Left cardiac atrium (tissue), 4 donors: ENCODE measurements at regions not wholly inside any gene's neighbourhood (a gene's known extent, or its start where the extent isn't known, plus 50 kb on each side); places are given as distances from the start of the nearest gene placed in this dataset.
"Not testable (repeated sequence)": the region's sequence is repeated elsewhere in the genome, so short reads cannot be mapped to it uniquely, and the experiment has no call there.

ENCODE experiments used
- ATAC-seq, 2 donors: fragments of 200-7000 bp; cut with Tn5 transposase; one replicate each; pipeline ENCODE4 v1.9.1; 2020; ENCODE audit warnings: mild to moderate bottlenecking in 2 of 2, moderate library complexity in 2 of 2
- DNase-seq: peaks from one replicate; pipeline ENCODE4 v3.0.0-alpha.2; 2020
- intact Hi-C, 2 donors: fragments of 100-400 bp; cut with DNase I; formaldehyde crosslinking; loops; one replicate each; pipeline versions ENCODE4 v1.14.1 to v1.15.1; 2022 to 2023
- donor health status: DM: no; HTN: yes; CAD: no.
- donor health status: DM: no; HTN: yes; CAD: no; lungs with severe emphysema.
- donor health status: DM: yes; HTN: yes; CAD: no.
- donor health status: Dilated cardiomyopathy.

DNA sequence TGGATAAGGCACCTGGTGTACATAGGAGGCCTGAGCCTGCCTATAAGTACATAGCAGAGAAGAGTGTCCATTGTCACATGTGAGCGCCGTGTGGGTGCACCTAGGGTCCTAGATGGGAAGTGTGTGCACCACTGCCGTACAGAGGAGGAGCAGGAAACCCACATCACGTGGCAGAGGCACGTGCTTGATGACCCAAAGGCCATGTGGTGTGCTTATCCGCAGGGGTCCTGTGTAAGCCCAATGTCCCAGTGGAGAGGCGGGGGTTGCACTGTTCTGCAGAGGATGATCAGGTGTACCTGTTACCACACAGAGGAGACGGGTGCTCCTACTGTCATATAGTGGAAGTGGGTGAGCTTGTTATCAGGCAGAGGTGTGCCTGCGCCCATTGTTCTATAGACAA, 354.1 kb upstream of the IRX2 start:
- ATAC-seq (no peak), DNase-seq (no peak)
- intact Hi-C loops, result no loop called here

DNA sequence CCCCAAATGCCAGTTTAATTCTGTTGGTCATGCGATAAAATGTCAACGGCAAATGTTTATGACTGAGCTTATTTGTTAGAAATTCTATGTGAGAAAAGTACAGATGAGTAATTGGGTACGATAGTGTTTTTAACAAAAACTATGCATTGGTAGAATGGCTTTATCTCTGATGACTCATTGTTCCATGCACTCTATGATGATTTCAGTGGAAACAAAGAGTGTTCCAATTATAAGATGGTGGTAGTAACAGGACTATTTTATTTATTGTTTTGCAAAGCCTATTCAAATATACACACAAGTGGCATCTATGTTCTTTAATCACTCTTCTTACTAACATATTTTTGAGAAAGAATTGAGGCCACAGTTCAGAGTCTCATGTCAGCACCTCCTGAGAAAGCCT, 353.7 kb upstream of the IRX2 start:
- intact Hi-C loops, result no loop called here
- ATAC-seq, result no peak
- DNase-seq, result no peak

DNA sequence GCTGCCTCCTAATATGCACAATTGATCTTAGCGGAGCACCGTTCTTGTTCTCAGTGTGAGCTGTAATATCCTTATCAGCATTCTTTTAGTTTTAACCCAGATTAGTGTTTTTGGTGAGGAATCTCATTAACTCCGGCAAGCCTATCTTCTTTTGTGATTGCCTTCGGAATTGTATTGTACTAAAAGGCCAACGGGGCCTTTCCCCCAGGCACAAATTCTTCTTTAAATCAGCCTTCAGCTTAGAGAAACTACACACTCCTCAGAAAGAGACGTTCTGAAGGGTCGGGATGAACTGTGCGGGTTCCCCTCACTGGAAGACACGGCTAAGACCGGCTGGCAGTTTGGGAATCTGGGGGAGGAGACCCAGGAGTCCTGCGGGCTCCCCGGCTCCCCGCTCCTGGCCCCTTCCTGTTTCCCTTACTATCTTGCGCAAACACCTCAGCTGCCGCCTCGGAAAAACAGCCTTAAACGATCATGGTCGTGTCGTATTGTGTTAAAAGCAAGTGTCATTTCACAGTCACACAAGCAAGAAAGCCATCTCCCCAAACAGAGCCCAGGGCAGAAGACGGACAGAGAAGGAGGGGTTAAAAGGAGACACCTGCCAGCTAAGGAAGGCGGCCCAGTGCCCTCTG, 353.1 kb upstream of the IRX2 start:
- ATAC-seq (no peak), DNase-seq (no peak)
- intact Hi-C loops, result no loop called here

DNA sequence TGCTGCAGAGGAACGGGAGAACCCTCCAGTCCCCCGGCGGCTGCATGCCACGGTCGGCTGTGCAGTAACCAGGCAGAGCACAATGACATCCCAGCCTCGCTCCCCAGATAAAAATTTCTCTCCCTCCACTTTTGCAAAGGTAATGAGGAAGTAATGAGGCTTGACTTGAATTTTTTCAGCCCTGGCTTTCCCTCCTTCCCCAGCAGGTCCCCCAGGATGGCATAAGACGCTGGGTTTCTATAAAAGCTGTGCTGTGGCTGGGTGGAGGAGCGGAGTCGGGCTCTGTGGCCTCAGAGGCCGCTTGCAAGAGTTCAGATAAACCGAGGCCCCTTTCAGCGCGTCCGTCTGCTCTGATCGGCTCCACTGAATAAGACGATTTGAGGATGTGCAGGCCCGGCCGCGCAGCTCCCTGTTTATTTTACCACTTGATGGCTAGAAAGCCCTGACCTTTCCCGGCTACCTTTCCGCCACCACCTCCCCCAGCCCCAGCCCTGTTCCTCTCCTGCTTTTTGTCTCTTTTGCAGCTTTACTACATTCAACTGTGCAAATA, 351.9 kb upstream of the IRX2 start:
- DNase-seq, result no peak
- ATAC-seq, result no peak
- intact Hi-C loops, result no loop called here

DNA sequence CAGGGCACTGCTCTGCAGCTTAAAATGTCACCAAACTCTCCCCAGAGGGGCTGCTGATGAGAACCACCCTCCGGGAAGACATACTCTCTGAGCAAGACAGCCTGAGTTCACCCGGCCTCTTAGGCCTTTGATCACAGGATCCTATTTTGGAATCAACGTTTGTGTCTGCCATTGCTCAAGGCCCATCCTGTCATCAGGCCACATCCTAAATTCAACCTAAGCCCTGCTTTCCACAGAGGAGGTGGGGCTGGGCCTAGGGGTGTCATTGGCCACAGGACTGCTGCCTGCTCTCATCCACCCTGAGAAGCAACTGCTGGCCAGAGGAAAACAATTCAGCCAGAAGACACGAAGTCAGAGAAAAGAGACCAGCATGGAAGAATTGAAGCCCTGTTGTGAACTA, 351.1 kb upstream of the IRX2 start:
- intact Hi-C loops, result no loop called here
- no peak for ATAC-seq

DNA sequence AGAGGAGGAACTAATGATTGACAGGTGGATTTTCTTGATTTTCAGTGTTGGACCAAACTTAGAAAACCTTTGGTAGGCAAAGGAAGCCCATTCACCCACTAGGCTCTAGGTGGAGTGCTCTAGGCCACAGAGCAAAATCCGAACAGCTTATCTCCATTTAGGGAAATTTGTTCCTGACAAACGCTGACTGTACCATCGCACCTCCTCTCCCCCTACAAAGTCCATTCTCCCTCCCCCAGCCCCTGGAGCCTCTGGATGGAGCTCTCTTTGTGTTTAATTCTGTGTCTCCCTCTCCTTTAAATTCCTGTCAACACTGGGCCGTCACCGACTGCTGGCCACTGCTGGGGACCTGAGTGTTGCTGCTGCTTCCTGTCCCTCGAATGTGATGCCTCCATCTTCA, 350.1 kb upstream of the IRX2 start:
- intact Hi-C loops, result no loop called here
- DNase-seq (no peak), ATAC-seq (no peak)

More for the DNA sequence above, 351.1 kb upstream of the IRX2 start:
- no peak for DNase-seq

DNA sequence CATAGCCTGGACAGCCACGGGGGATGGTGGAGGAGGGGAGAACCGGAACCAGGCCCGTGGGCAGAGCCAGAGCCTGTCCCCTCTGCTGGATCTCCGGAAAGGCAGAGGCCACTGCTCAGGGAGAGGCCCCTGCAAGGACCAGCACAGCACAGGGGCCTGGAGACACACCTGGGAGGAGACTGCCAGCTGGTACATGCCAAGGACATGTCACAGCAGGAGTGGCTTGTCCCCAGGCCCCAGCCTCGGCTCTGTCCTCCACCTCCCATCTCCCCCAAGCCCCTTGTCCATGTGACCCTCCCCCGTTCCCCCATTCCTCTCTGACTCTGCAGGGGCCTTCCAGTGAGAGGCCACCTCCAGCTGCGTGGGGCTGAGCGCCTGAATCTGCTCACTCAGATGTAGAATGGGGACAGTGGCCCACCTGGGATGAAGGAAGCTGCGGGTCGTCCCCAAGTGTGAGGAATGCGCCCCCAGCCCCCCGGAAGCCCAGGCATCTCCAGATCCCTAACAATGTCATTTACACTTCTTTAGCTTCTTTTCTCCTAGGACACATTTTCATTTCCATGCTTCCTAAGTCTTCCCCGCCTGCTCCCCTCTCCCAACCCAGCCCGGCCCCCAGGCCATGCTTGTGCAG, 349.6 kb upstream of the IRX2 start:
- intact Hi-C loops, result no loop called here
- no peak for ATAC-seq

DNA sequence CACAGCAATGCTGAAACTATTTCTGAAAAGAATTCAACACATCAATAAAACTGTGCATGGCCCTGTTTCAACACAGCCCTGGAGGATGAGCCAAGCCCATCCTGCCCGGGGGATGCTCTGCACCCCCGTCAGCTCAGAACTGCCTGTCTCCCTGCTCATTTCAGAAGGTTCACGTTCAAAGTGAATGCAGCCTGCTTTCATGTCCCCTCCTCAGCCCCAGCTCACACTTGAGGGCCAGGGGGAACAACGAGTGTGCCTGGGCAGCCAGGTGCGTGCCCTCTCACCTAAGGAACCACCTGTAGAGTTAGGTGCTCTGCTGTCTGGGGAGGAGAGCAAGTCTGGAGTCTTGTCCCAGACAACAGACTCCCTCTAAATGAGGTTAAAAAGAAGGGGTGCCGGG, 348.5 kb upstream of the IRX2 start:
- intact Hi-C loops, result no loop called here
- no peak for DNase-seq
- no peak for ATAC-seq

More for the DNA sequence above, 349.6 kb upstream of the IRX2 start:
- no peak for DNase-seq

DNA sequence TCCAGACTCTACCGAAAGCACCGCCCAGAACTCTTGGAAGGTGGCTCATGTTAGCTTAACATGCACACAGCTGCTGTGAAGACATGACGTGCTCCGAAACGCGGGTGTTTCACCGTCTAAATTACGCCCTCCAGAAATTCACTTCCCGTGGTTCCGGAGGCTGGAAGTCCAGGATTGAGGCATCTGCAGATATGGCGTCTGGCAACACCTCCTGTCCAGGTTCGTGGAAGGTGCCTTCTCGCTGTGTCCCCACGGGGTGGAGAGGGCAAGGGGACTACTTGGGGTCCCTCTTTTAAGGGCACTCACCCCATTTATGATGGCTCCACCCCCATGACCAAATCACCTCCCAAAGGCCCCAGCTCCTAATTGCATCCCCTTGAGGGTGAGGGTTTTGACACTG, 348.0 kb upstream of the IRX2 start:
- ATAC-seq (no peak), DNase-seq (no peak)
- intact Hi-C loops, result no loop called here

DNA sequence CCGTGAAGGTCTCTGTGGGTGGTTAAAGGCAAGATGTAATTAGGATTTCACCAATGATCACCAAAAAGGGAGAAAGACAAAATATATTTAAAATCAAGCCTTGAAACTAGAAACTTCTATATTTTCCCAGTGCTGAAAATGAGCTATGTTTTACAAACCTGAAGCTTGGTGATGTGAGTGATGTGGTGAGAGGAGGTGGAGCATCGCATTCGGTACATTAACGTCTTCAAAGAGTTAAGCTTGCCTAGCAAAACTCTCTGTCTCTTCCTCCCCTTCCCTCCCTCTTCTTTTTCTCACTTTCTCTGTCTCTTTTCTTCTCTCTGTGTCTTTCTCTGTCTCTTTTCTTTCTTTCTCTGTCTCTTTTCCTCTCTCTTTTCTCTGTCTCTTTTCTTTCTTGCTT, 347.3 kb upstream of the IRX2 start:
- DNase-seq, result no peak
- no peak for ATAC-seq
- intact Hi-C loops, result no loop called here

DNA sequence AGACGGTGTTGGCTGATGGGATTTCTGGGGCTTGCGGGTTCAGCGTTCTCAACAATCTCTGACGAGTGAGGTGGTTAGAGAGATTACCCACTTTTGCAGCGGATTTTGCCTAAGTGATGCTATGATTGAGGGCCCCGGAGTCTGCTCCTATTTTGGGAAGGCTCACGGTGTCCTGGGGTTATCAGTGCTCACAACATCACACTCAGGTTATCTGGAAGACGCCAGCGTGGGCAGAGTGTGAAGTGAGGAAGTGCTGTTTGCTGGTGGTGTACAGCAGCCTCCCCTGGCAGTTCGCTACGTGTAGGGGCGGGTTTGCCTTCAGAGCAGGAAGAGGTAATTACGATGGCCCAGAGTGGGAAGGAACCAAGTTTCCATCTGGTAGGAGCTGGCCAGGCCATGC, 341.2 kb upstream of the IRX2 start:
- intact Hi-C loops, result no loop called here
- ATAC-seq (peak; percentile 30 to 81), DNase-seq (peak; percentile 38)

DNA sequence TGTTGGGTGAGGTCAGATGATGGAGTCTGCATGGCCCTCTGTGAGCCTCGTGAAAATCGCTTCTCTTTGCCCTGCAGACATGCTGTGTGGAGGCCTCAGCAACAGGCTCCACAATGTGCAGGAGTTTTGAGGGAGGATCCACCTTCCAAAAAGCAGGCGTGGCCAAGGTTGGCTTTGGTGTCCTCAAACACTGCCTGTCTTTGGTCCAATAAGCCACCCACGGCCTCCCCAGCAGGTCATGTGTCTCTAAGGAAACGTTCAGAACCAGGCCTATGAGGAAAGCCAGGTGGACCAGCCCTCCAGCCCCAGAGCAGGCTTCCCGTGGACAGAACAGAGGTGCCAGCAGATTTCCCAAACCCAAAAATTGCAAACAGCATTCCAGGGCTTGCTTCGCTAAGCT, 340.7 kb upstream of the IRX2 start:
- no peak for DNase-seq
- ATAC-seq, result no peak
- intact Hi-C loops, result no loop called here

DNA sequence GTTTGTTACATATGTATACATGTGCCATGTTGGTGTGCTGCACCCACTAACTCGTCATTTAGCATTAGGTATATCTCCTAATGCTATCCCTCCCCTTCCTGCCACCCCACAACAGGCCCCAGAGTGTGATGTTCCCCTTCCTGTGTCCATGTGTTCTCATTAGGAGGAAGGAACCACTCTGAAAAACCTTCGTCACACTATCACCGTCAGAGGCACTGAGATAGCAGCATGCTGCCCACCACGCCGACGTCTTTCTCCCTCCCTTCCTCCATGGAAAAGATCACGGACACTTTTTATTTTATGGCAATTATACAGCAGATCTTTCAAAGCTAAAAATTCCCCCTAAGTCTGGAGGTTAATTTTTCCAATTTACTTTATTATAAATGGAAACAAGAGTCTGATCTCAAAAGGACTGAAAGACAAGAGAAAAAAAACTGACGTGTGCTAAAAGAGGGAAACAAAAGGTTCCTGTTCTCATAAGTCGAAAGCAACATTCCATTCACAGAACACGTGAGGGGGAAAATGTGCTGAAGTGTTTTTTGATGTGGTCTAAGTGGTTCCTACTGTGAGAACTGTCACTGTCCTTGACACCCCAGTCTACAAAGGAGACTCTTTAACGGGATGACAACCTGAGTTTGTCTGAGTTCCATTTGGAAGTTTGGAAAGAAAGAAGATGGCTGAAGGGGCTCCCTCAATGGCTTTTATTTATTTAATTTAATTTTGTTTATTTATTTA, 339.7 kb upstream of the IRX2 start:
- intact Hi-C loops, result no loop called here
- DNase-seq (no peak), ATAC-seq (no peak)

DNA sequence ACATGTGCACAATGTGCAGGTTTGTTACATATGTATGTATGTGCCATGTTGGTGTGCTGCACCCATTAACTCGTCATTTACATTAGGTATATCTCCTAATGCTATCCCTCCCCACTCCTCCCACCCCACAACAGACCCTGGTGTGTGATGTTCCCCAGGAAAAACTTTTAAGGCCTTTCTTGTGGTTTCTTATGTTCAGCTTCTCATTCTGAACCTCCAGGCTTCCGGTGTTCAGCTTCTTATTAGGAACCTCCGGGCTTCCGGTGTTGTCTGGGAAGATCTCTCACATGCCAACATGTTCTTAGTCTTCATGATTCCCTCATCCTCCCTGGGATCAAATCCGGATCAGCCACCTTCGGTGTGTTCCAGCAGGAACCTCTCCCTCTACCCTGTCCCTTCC, 338.8 kb upstream of the IRX2 start:
- DNase-seq, ATAC-seq, intact Hi-C loops: not testable (repeated sequence)

DNA sequence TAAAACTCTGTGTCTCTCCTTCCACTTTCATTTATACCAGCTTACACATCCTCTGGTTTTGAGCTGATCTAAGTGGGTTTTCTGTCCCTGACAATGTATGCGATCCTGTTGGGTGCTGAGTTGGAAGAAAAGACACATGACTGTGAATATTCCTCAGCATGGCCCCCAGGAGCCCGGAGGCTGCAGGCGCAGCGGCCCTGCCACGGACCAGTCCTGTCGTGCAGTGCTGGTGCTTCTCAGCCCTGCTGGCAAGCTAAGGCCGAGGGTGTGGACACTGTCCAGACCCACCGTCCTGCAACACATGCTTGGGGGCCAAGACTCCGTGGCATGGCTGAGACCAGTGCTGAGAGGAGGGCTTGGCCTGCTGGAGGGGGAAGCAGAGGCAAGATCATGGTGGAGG, 328.9 kb upstream of the IRX2 start:
- ATAC-seq, result no peak
- DNase-seq, result no peak
- intact Hi-C loops, result no loop called here

DNA sequence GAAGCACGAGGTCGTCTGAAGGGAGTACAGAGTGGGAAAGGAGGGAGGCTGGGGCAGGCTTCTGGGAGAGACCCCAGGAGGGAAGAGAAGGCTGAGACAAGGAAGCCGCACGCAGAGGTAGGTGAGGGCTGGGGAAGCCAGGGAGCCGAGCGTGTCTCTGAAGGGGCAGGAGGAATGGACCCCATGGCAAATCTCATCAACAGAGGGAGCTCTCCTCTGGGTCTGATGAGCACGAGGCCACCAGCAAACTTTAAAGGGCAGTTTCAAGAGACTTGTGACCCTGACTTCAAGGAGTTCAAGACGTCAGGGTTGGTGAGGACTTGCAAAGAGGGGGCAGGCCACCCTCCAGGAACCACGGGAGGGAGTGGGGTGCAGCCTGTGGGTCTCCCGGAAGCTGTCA, 326.2 kb upstream of the IRX2 start:
- DNase-seq (no peak), ATAC-seq (no peak)
- intact Hi-C loops, result no loop called here

DNA sequence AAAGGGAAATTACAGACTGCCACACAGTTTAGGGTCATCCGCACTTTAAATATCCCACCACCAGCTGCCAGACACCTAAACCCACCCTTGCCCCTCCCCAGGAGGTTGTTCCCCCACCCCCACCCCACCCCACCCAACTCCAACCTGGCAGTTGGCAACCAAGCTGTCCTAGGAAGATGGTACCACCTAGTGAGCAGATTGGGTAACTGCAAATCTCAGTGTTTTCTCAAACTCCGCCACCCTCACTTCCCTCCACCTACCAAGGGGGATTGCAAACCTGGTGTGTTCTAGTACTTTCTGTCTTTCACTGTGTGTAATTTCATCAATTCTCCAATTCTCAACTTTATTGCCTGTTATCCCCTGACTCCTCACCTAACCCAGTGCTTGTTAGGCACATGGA, 323.8 kb upstream of the IRX2 start:
- DNase-seq (no peak), ATAC-seq (no peak)
- intact Hi-C loops, result no loop called here

DNA sequence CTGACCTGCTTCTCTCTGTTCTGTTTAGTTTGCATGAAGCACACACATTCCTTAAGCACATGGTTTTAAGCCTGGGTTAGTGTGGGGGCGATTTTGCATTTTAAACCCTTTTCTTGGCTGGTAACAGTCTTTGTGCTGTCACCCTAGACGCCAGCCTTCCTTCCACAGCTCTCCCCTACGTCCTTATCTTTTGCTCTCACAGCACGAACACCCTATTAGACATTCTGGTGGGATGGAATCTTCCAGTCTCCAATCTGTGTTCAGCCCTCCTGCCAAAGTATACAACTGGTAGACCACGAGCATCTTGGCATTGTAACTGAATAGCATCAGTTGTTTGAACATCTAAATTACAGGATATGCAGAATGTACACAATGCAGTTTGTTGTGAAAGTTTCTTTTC, 316.9 kb upstream of the IRX2 start:
- intact Hi-C loops, result no loop called here
- ATAC-seq, result no peak
- DNase-seq, result no peak

DNA sequence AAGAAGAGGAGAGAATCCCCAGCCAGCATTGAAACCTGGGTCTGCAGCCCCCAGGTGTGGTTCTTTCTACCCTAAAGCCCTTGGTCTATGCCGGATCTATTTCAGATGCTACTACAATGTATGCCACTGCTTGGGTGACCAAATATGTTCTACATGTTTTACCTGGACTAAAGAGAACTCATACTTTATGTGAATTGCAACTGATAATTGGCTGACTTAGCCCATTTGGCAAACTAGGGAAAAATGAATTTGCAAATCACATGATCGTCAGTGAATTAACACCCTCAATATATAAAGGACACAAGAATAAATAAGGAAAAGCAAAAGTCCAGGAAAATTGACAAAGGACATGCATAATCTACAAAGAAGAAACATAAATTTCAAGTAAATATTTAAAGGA, 308.8 kb upstream of the IRX2 start:
- DNase-seq (no peak), ATAC-seq (no peak)
- intact Hi-C loops, result no loop called here

DNA sequence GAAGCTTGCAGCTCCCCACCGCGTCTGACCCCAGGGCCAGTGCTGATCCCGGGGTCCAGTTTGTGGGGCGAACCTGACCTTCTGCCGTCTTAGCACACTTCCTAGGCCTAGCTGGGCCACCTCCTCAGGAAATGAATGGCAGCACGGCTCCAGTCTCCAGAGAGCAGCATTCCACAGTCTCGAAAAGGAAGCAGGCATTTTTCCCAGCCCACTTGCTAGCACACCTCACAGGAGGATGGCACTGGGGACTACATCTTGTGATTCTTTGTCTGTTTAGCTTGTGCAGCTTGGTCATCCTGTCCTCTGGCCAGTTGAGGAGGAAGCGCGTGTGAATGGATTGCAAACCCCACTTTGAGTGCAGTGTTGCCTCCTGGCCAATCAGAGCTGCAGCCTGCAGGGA, 308.0 kb upstream of the IRX2 start:
- intact Hi-C loops, result no loop called here
- DNase-seq (no peak), ATAC-seq (no peak)

DNA sequence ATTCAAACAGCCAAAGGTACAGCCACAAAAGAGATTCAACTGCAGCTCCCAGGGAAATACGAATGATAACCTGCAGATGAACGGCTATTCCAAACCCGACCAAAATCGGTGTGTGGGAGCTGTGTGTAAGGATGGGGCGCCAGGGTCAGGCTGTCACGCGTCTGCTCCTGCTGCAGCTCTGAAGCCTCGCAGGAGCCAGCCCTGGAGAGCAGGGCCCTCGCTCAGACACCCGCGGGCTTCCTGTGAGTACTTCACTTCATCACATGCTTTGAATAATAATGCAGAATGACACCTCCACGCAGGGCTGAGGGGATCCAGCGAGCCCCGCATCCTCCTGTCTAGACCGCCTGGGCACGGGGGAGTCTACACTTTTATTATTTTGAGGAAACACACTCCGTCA, 307.5 kb upstream of the IRX2 start:
- DNase-seq (no peak), ATAC-seq (no peak)
- intact Hi-C loops, result no loop called here
